GM18517 (cell line): ENCODE measurements at regions not wholly inside any gene's neighbourhood (a gene's known extent, or its start where the extent isn't known, plus 50 kb on each side); places are given as distances from the start of the nearest gene placed in this dataset.
"Not testable (repeated sequence)": the region's sequence is repeated elsewhere in the genome, so short reads cannot be mapped to it uniquely, and the experiment has no call there.

Source experiments
- ATAC-seq: cut with Tn5 transposase; IDR thresholded peaks from one replicate; pipeline ENCODE4 v1.9.1; 2021; ENCODE audit warnings: mild to moderate bottlenecking, moderate library complexity; ENCODE audit not compliant: unreplicated experiment

- no peak for ATAC-seq
Observed at GRCh38 chr6:60679175-60679574, 1606.8 kb downstream of the KHDRBS2 start.

GRCh38 chr6:60671369-60671768 lies 1614.7 kb downstream of the KHDRBS2 start:
- no peak for ATAC-seq

- ATAC-seq = no peak
Observed at GRCh38 chr6:60670036-60670435, 1616.0 kb downstream of the KHDRBS2 start.

- no peak for ATAC-seq
Observed at GRCh38 chr6:60668428-60668827, 1617.6 kb downstream of the KHDRBS2 start.

GRCh38 chr6:60663199-60663598 lies 1622.8 kb downstream of the KHDRBS2 start:
- not testable (repeated sequence) for ATAC-seq

GRCh38 chr6:60643870-60644269 lies 1642.2 kb downstream of the KHDRBS2 start:
- ATAC-seq = no peak

- ATAC-seq = not testable (repeated sequence)
Observed at GRCh38 chr6:60639185-60639584, 1646.8 kb downstream of the KHDRBS2 start.
